HG02763 (cell line): ENCODE measurements at regions not wholly inside any gene's neighbourhood (a gene's known extent, or its start where the extent isn't known, plus 50 kb on each side); places are given as distances from the start of the nearest gene placed in this dataset.
A peak's percentile ranks its signal among the peaks of the same experiment; 100 is the strongest.
"Not testable (repeated sequence)": the region's sequence is repeated elsewhere in the genome, so short reads cannot be mapped to it uniquely, and the experiment has no call there.

Experiments used
- ATAC-seq: cut with Tn5 transposase; IDR thresholded peaks from one replicate; pipeline ENCODE4 v1.9.1; 2021; ENCODE audit warnings: mild to moderate bottlenecking, moderate library complexity; ENCODE audit not compliant: unreplicated experiment

DNA sequence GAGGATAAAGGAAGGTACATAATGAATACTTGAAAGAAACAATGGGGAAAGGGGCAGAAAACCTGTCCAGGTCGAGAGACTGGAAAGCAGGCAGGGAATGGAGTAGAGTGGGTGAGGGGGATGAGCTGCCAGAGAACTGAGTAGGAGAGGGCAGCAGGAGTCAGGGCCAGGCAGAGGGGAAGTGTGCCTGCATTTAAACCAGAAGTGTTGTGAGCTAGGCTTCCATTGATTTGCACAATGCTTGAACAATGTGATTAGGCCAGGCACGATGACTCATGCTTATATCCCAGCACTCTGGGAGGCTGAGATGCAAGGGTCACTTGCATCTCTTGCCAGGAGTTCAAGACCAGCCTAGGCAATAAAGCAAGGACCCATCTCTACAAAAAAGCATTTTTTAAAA, 332.6 kb downstream of the ANAPC1 start:
- not testable (repeated sequence) for ATAC-seq

GRCh38 chr2:111552625-111553024, 331.4 kb downstream of the ANAPC1 start:
- not testable (repeated sequence) for ATAC-seq

GRCh38 chr2:111559301-111559700, 324.7 kb downstream of the ANAPC1 start:
- not testable (repeated sequence) for ATAC-seq

GRCh38 chr2:111559814-111560213, 324.2 kb downstream of the ANAPC1 start:
- ATAC-seq: not testable (repeated sequence)

GRCh38 chr2:111566068-111566467, 317.9 kb downstream of the ANAPC1 start:
- ATAC-seq: not testable (repeated sequence)

DNA sequence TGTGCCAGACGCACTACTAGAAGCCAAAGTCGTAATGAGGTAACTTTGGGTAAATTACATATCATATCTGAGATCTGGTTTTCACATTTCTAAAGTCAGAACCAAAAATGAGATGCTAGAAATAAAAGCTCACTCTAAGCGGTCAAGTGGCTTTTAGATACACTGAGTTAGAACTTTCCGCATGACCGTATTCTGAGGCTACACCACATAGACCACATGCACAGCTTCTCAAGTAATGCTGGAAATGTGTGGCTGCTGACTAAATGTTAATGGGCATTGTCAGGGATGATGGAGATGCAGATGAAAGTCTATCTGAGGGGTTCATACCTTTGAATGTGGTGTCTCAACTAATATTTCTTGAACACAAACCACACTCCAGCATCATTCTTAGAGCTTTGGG, 316.8 kb downstream of the ANAPC1 start:
- not testable (repeated sequence) for ATAC-seq

GRCh38 chr2:111569356-111570199, 314.4 kb downstream of the ANAPC1 start:
- ATAC-seq: not testable (repeated sequence)

DNA sequence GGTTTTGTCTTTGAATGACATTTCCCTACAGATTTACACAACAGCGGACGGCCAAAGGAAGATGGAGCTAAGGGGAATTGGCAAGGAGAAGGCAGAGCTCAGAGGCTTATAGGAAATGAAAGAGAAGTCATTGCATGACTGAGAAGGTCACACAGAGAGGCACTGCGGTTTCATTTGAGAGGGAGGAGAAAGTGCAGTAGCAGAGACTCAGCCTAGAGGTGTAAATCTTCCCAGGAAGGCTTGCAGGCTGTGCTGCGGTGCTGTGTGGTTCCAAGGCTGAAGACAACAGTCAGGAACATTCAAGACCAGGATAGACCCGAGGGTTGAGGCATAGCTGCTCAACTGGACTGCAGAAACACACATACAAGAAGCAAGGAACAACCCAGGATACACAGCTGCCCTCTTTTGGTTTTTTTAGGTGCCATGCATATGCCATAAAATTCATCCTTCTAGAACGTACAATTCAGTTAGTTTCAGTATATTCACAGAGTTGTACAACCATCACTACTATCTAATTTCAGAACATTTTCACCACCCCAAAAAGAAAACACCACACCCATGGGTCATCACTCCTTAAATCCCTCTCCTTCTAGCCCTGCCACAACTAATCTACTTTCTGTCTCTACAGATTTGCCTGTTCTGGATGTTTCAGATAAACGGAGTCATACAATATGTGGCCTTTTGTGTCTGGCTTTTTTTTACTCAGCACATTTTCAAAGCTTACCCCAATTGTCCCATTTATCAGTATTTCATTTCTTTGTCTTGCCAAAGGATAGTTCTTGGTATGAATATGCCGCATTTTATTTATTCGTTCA, 313.5 kb downstream of the ANAPC1 start:
- peak; percentile 73 for ATAC-seq

DNA sequence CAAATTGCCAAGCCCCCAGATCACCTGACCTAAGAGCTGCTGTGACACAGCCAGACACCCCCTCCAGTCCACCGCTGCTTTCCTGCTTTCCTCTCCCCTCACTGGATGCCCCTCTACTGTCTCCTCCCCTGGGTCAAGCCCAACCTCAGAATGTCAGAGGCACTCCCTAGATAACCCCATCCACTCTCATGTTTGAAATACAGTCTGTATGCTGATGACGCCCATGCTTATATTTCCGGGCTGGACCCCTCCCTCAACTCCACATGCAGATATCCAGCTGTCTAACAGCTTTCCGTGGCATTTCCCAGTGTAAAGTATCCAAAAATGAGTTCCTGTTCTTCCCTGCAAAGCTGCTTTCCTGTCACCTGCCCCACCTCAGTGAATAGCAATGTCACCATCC, 309.2 kb downstream of the ANAPC1 start:
- ATAC-seq: not testable (repeated sequence)

GRCh38 chr2:111577154-111577885, 306.7 kb downstream of the ANAPC1 start:
- ATAC-seq: not testable (repeated sequence)

DNA sequence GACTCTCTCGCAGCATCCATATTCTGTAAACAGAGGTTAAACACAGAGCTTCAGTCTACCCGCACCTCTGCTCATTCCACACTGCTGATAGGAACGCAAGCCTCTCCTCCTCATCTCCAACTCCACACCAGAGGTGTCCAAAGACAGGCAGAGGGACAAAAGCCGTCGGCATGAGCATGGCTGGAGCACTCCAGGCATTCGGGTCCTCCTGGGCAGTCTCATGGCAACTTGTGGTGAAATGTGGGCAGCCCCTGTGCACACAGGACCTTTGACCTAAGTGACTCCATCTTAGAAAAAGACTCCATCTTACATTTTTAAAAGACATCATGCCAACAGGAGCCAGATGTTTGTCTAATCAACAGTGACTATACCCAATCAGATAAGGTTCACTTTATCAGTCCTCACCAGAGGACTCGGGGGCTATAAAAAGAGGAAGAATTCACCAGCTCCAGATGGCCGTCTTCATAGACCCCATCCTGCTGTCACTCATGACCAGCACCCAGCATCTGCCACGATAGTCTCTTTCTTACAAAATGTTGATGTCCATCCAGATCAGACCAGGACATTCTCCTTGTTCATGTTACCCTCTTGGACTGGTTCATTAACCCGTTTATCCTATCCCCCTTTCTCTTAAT, 304.4 kb downstream of the ANAPC1 start:
- ATAC-seq: not testable (repeated sequence)

DNA sequence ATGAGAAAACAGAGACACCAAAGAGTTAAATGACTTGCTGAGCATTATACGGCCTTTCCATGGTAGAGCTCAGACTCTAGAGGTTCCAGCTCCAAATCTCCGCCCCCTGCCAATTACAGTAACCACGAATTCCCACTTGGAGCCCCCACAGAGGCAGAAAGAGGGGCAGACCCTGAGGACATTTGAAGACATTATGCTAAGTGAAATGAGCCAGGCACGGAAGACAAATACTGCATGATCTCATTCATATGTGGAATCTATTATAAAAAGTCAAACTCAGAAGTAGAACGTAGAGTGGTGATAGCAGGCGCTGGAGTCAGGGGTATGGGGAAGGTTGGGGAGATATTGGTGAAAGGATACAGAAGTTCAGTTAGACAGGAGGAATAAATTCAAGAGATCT, 303.4 kb downstream of the ANAPC1 start:
- not testable (repeated sequence) for ATAC-seq

DNA sequence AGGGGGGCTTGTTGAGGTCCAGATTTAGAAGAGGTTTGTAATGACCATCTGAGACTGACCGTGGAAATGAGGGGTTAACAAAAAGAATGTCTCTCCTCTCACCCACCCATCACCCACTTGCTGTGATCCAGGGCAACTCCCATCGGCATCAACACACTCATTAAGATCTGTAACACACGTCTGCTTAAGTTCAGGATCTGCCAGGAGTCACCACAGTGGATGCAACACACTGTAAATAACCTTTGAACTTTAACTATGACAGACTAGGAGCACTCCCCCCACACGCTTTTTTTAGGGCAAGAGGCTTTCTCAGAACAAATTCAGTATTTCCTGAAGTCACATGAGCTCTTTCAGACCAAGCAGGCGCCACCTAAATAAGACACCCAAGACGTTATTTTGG, 301.9 kb downstream of the ANAPC1 start:
- not testable (repeated sequence) for ATAC-seq

DNA sequence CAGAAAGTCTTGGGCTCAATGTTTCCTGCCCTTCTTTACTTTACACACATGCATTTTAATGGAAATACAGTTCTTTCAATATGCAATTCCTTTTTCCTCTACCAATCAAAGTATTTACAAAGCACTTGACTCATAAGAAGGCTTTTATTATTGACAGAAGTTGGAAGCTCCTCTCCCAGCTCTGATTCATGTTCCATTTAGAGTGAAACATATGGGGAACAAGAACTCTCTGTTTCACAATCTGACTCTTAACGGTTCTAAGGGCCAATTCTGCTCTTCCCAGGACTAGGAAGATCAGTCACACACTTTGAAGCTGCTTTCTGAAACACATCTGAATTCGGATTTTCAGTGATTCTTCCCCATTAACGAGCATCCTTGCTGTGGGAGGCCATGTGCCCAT, 300.5 kb downstream of the ANAPC1 start:
- not testable (repeated sequence) for ATAC-seq

DNA sequence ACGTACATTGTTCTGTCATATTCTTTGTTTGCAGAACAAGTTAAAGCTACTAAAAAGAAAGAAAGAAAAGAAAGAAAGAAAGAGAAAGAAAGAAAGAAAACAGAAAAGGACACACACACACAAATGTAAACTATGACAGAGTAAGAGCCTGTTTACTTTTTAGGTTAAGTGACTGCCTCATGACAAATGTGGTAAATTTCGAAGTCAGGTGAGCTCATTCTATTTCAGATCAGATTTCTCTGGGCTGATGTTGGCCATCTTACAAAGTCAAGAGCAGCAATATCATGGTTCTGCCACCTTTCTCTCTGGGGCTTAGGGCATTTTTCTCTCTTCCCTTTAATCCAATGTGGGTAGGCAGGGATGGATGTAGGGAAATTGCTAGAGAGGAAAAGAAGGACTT, 299.5 kb downstream of the ANAPC1 start:
- ATAC-seq: not testable (repeated sequence)

DNA sequence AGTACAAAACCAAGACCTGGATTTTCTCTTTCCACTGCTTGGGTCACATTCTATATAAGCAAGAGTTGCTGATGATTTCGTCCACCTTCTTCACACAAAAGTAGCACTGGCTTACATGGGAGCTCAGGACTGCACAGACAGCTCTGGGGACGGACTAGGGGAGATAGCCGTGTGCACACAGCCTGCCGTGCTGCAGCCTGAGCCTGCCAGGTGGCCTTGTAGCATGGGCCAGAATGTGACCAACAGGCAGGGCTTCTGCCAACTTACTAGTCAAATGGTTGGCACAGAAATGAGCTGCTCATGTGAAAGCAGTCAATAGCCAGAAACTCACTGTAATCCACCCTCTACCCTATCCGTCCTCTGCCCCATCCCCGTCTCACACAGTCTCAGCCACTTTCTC, 299.0 kb downstream of the ANAPC1 start:
- not testable (repeated sequence) for ATAC-seq

DNA sequence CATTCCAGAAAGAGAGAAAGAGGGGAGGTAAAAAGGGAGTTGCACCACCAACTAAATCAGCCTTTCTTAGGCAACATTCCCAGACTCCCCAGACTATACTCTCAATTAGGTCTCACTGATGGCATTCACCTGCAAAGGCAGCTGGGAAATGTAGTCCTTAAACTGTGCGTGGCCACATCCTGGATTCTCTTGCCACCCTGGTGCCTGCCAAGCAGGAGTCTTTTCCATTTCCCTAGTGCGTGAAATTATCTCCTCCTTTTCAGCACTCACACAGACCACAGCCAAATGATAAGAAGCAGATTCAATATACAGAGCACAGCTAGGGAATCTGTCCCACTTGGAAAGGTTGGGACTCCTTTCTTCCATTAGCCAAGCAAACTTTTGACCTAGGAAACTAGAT, 298.0 kb downstream of the ANAPC1 start:
- not testable (repeated sequence) for ATAC-seq

DNA sequence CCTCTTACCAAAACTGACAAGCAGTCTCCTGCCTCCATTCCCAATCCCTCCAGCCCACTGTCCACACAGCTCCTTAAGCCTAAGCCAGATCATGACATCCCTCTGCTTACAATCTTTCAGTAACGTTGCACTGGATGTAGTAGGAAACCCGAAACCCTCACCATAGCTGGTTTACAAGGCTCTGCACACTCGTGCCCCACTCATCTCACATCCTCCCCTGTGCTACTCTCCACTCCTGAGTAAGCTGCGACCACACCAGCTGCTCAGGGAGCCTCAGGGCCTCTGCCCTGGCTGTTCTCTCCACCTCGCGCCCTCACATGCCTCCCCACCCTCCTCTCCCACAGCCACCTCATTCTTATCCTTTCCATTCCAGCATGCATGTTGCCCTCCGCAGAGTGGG, 288.9 kb downstream of the ANAPC1 start:
- not testable (repeated sequence) for ATAC-seq

DNA sequence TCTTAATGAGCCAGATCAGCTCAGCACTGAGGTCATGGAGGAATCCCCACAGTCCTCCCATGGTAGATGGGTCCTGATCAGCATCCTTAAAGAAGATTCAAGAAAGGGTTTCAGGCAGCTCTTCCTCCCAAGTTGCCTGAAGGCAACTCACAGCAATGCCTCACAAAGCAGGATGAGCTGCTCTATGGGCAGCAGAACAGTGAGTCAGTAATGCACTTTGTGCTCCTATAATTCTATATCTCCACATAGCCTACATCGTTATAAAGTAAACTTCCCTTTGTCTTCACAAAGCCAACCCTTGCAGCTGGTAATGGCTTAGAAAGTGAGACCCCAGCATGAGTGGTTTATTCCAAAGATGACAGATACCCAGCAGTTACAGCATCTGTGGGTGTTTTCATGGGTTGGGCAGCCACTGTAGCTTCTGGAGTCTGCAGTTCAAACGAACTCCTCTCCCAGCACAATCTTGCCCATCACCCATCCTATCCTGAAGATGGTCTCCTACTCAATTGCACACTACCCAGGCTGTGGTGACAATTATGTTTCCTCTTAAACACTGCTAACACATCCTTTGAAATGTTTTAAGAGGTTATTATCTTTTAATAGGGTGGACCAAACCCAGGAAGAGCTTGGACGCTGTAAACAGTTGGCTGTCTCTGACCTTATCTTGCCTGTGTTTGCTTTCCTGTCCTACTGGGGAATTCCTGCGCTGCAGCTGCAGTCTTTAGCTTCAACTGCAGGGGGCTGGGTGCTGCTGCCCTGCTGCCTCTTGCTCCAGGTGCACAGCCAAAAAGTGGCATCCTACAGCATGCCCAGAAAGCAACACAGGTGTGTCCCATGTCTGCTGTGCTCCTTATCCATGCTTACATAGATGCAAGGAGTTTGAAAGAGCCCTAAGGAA, 286.9 kb downstream of the ANAPC1 start:
- ATAC-seq: not testable (repeated sequence)

DNA sequence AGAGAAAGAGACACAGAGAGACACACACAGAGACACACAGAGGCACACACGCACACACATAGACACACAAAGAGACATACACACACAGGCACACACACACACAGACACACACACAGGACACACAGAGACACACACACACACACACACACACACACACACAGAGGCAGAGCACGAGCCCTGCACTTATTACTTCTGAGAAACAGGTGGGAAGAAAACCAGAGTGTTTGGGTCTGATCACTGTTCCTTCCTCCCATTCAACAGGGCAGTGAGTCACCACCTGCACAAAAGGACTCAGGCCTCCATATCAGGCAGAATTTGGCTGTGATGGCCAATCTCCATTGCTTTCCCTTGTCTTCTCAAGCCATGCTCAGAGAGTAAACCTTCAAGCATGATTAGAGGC, 285.0 kb downstream of the ANAPC1 start:
- ATAC-seq: not testable (repeated sequence)
